CD4-positive, CD25-positive, alpha-beta regulatory T cell (primary cell): ENCODE measurements at regions not wholly inside any gene's neighbourhood (a gene's known extent, or its start where the extent isn't known, plus 50 kb on each side); places are given as distances from the start of the nearest gene placed in this dataset.

Source experiments
- ATAC-seq, 2 donors: fragments of 150-1000 bp; cut with Tn5 transposase; one replicate each; pipeline ENCODE4 v1.10.0; 2021; ENCODE audit warnings: low read depth in 2 of 2, moderate number of reproducible peaks in 2 of 2, moderate library complexity in 1 of 2
- DNase-seq, 3 donors: peaks; one replicate each; pipeline versions ENCODE4 v3.0.0 to v3.0.0-alpha.2; 2012 to 2022; ENCODE audit warnings: mixed read lengths in 1 of 3
- H3K27ac ChIP-seq: one replicate; pipeline ENCODE4 v1.7.0; 2013; ENCODE audit warnings: mild to moderate bottlenecking, low read length; ENCODE audit not compliant: insufficient read depth, poor library complexity, severe bottlenecking
- H3K27me3 ChIP-seq: one replicate; pipeline ENCODE4 v1.7.0; 2013; ENCODE audit warnings: low read length; ENCODE audit not compliant: control insufficient read depth, insufficient read depth
- H3K36me3 ChIP-seq: one replicate; pipeline ENCODE4 v1.7.0; 2013; ENCODE audit warnings: mild to moderate bottlenecking, low read length, moderate library complexity; ENCODE audit not compliant: control insufficient read depth, insufficient read depth
- H3K4me1 ChIP-seq: 2 replicates; pipeline ENCODE4 v1.7.0; 2013; ENCODE audit warnings: mild to moderate bottlenecking, low read length; ENCODE audit not compliant: insufficient read depth, control insufficient read depth, poor library complexity, severe bottlenecking
- H3K4me3 ChIP-seq: one replicate; pipeline ENCODE4 v1.7.0; 2013; ENCODE audit warnings: low read depth, mild to moderate bottlenecking, low read length, moderate library complexity
- H3K9me3 ChIP-seq, 2 experiments: 1 replicate in 1 of 2; 2 replicates in 1 of 2; pipeline ENCODE4 v1.7.0; 2013; ENCODE audit warnings: low read length in 2 of 2, mild to moderate bottlenecking in 1 of 2, moderate library complexity in 1 of 2; ENCODE audit not compliant: control insufficient read depth in 2 of 2
- H3K27ac Mint-ChIP-seq, 3 donors: one replicate each; pipeline ENCODE4 v1.8.0; 2020 to 2022; ENCODE audit warnings: mild to moderate bottlenecking in 3 of 3, mixed read lengths in 3 of 3, moderate library complexity in 2 of 3
- H3K27me3 Mint-ChIP-seq: one replicate; pipeline ENCODE4 v1.8.0; 2022; ENCODE audit warnings: mild to moderate bottlenecking, mixed read lengths
- H3K36me3 Mint-ChIP-seq: one replicate; pipeline ENCODE4 v1.8.0; 2020; ENCODE audit warnings: mixed read lengths
- H3K4me1 Mint-ChIP-seq, 4 donors: one replicate each; pipeline ENCODE4 v1.8.0; 2020 to 2022; ENCODE audit warnings: mixed read lengths in 4 of 4, mild to moderate bottlenecking in 1 of 4
- H3K4me3 Mint-ChIP-seq, 4 donors: one replicate each; pipeline ENCODE4 v1.8.0; 2020 to 2022; ENCODE audit warnings: mild to moderate bottlenecking in 4 of 4, mixed read lengths in 4 of 4, moderate library complexity in 3 of 4
- H3K9me3 Mint-ChIP-seq, 7 donors: one replicate each; pipeline ENCODE4 v1.8.0; 2020 to 2022; ENCODE audit warnings: mixed read lengths in 7 of 7, mild to moderate bottlenecking in 3 of 7, moderate library complexity in 2 of 7

GRCh38 chr13:69649063-69649392, 458.6 kb upstream of the ATXN8OS start:
- no peaks in the 10 kb centered on the region for H3K27me3 Mint-ChIP-seq
- peaks cover 0 to 13% (median 4%) of the 10 kb centered on the region in 7 donors for H3K9me3 Mint-ChIP-seq
- no peak overlapping the region for H3K4me3 Mint-ChIP-seq

DNA sequence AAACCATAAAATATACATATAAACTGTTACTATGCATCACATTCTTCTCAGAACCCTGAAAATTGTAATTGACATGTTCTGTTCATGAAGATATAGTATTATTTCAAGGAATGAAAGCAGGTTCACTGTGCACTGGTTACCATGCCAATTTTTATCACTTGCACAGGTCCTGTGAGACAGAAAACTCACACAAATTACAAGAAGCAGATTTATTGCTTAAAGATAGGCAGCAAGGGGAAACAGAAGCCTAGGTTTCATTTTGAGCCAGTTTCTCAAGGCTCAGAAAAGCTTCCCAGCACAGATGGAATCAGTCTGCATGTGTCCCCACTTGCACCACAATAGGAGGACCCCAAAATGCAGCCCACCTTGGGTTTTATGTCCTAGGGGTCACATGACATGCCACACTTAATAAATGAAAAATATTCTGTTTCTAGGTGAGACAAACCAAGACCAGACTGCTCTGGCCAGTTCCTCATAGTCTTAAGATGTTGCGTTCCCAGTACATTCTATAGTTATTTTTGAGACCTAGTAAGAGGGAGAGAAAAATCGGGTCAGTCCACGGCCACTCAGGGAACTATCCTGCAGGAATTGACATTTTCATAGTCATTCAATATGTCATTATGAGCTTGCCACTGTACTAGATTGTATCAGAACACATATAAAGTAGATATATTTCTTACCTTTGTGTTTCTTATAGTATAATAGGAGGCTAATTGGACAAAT, 459.1 kb upstream of the ATXN8OS start:
- no peak overlapping the region for H3K27ac Mint-ChIP-seq

More at GRCh38 chr13:69649063-69649392, 458.6 kb upstream of the ATXN8OS start:
- H3K4me3 ChIP-seq, result no peak overlapping the region
- no peaks in the 10 kb centered on the region for H3K36me3 ChIP-seq
- Mint-ChIP-seq H3K4me1 (no peaks in the 10 kb centered on the region), H3K27ac (no peak overlapping the region), H3K36me3 (no peaks in the 10 kb centered on the region)
- no peak overlapping the region for H3K27ac ChIP-seq
- H3K4me1 ChIP-seq, result no peaks in the 10 kb centered on the region
- H3K9me3 ChIP-seq, result peaks cover 3 to 10% of the 10 kb centered on the region in 2 experiments
- no peaks in the 10 kb centered on the region for H3K27me3 ChIP-seq
- DNase-seq (no peak), ATAC-seq (no peak)

DNA sequence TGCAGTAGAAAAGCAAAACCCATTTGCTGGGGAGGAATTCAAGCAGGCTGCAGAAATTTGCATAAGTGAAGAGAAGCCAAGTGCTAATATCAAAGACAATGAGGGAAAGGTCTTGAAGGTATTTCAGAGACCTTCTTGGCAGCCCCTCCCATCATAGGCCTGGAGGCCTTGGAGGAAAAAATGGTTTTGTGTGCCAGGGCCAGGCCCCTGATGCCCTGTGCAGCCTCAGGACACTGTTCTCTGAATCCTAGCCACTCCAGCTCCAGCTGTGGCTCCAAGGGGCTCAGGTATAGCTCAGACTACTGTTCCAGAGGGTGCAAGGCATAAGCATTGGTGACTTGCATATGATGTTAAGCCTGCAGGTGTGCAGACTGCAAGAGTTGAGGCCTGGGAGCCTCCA, 463.2 kb upstream of the ATXN8OS start:
- H3K36me3 ChIP-seq, result no peaks in the 10 kb centered on the region
- no peaks in the 10 kb centered on the region for H3K36me3 Mint-ChIP-seq
- H3K9me3 Mint-ChIP-seq, result peaks cover 0 to 11% (median 2%) of the 10 kb centered on the region in 7 donors
- H3K27ac ChIP-seq, result no peak overlapping the region
- peaks cover 6 to 7% of the 10 kb centered on the region in 2 experiments for H3K9me3 ChIP-seq
- no peak overlapping the region for H3K4me3 ChIP-seq
- peak overlapping the region in 1 of 3 donors; percentile 26 for H3K27ac Mint-ChIP-seq
- H3K4me3 Mint-ChIP-seq, result no peak overlapping the region
- H3K4me1 ChIP-seq, result no peaks in the 10 kb centered on the region
- ATAC-seq, result no peak
- no peaks in the 10 kb centered on the region for H3K4me1 Mint-ChIP-seq
- no peaks in the 10 kb centered on the region for H3K27me3 ChIP-seq
- DNase-seq, result no peak
- no peaks in the 10 kb centered on the region for H3K27me3 Mint-ChIP-seq

More for the DNA sequence above, 459.1 kb upstream of the ATXN8OS start:
- no peak for DNase-seq
- no peak overlapping the region for H3K4me3 ChIP-seq
- Mint-ChIP-seq H3K4me1 (no peaks in the 10 kb centered on the region), H3K27me3 (no peaks in the 10 kb centered on the region), H3K36me3 (no peaks in the 10 kb centered on the region), H3K4me3 (no peak overlapping the region), H3K9me3 (peaks cover under 1 to 16% (median 4%) of the 10 kb centered on the region in 7 donors)
- ATAC-seq, result no peak
- no peak overlapping the region for H3K27ac ChIP-seq
- no peaks in the 10 kb centered on the region for H3K27me3 ChIP-seq
- no peaks in the 10 kb centered on the region for H3K36me3 ChIP-seq
- peaks cover 4 to 10% of the 10 kb centered on the region in 2 experiments for H3K9me3 ChIP-seq
- no peaks in the 10 kb centered on the region for H3K4me1 ChIP-seq

DNA sequence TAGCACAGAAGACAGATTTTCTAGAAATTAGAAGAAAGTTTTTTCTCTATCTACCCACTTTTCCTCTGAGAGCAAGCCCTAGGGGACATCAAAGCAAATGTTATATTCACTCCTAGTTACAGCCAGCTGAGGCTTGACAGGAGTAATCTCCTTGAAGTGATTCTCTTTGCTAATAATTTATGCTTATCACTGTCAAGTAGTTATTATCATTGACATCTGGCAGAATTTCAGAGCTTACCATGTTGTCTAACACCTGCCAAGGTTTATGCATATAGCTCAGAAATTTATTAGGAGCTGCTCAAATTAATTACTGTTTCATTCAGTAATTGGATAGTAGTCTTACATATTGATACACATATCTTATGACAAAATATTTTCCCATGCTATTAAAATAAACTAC, 465.9 kb upstream of the ATXN8OS start:
- H3K36me3 Mint-ChIP-seq, result no peaks in the 10 kb centered on the region
- no peak overlapping the region for H3K4me3 ChIP-seq

DNA sequence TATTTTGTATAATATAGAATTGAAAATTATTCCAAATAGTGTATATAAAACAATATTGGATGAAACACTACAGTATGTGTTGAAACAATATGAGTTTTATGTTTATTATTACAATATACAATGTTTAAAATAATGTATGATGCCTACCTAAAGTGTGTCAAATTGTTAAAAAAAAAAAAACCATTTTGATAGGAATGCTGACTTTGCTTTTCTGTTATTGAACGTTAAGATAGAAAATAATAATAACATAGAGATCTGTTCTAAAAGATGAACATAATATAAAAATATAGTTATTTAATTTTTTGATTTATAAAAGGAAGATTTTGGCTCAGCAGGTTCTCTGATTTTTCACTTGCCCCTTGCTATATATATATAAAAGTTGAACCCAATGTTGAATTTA, 474.6 kb upstream of the ATXN8OS start:
- H3K4me3 ChIP-seq, result no peak overlapping the region
- no peaks in the 10 kb centered on the region for H3K4me1 ChIP-seq

More for the DNA sequence above, 465.9 kb upstream of the ATXN8OS start:
- no peak for DNase-seq
- Histone ChIP-seq H3K9me3 (peaks cover 3 to 4% of the 10 kb centered on the region in 2 experiments), H3K4me1 (no peaks in the 10 kb centered on the region), H3K27ac (no peak overlapping the region), H3K27me3 (no peaks in the 10 kb centered on the region), H3K36me3 (no peaks in the 10 kb centered on the region)
- peaks cover 0 to 27% (median 4%) of the 10 kb centered on the region in 7 donors for H3K9me3 Mint-ChIP-seq
- ATAC-seq, result no peak
- H3K27me3 Mint-ChIP-seq, result no peaks in the 10 kb centered on the region
- no peak overlapping the region for H3K4me3 Mint-ChIP-seq
- no peaks in the 10 kb centered on the region for H3K4me1 Mint-ChIP-seq
- H3K27ac Mint-ChIP-seq, result no peak overlapping the region

GRCh38 chr13:69623973-69624372, 483.7 kb upstream of the ATXN8OS start:
- no peaks in the 10 kb centered on the region for H3K27me3 ChIP-seq
- Mint-ChIP-seq H3K27me3 (no peaks in the 10 kb centered on the region), H3K4me3 (no peak overlapping the region), H3K36me3 (no peaks in the 10 kb centered on the region), H3K4me1 (no peaks in the 10 kb centered on the region), H3K9me3 (peaks cover 0 to 34% (median 7%) of the 10 kb centered on the region in 7 donors), H3K27ac (no peak overlapping the region)
- H3K27ac ChIP-seq, result no peak overlapping the region
- H3K4me3 ChIP-seq, result no peak overlapping the region
- no peaks in the 10 kb centered on the region for H3K4me1 ChIP-seq
- ATAC-seq, result no peak
- H3K36me3 ChIP-seq, result no peaks in the 10 kb centered on the region
- no peak for DNase-seq
- H3K9me3 ChIP-seq, result peaks cover 0 to 3% of the 10 kb centered on the region in 2 experiments

More for the DNA sequence above, 474.6 kb upstream of the ATXN8OS start:
- Histone ChIP-seq H3K9me3 (no peaks in the 10 kb centered on the region), H3K27me3 (no peaks in the 10 kb centered on the region), H3K27ac (no peak overlapping the region), H3K36me3 (no peaks in the 10 kb centered on the region)
- Mint-ChIP-seq H3K4me3 (no peak overlapping the region), H3K27ac (no peak overlapping the region), H3K9me3 (peaks cover 2 to 32% (median 7%) of the 10 kb centered on the region in 7 donors), H3K4me1 (no peaks in the 10 kb centered on the region), H3K36me3 (no peaks in the 10 kb centered on the region), H3K27me3 (no peaks in the 10 kb centered on the region)
- ATAC-seq (no peak), DNase-seq (no peak)

DNA sequence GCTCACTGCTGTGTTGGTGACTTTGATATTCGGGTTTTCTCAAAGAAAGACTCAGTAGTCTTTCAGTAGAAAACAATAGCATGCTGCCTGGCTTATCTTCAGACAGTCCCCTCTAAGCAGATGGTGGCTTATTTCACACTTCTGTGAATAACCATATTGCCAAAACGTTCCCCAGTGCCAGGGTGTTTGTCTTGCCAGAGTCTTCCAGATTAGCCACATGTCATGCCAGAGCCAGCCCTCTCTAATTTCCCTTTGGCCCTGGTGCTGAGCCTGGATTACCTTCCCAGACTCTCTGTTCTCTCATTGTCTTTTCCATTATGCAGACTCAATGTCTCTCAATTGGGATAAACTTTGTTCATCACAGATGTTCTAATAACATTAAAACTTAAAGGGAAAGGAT, 488.0 kb upstream of the ATXN8OS start:
- Histone ChIP-seq H3K4me3 (no peak overlapping the region), H3K27ac (no peak overlapping the region), H3K9me3 (no peaks in the 10 kb centered on the region), H3K4me1 (no peaks in the 10 kb centered on the region), H3K27me3 (no peaks in the 10 kb centered on the region), H3K36me3 (no peaks in the 10 kb centered on the region)
- no peak overlapping the region for H3K4me3 Mint-ChIP-seq
- ATAC-seq (no peak), DNase-seq (no peak)
- no peaks in the 10 kb centered on the region for H3K36me3 Mint-ChIP-seq
- H3K9me3 Mint-ChIP-seq, result peaks cover 0 to 23% (median 7%) of the 10 kb centered on the region in 7 donors
- H3K4me1 Mint-ChIP-seq, result no peaks in the 10 kb centered on the region
- H3K27ac Mint-ChIP-seq, result no peak overlapping the region
- no peaks in the 10 kb centered on the region for H3K27me3 Mint-ChIP-seq

DNA sequence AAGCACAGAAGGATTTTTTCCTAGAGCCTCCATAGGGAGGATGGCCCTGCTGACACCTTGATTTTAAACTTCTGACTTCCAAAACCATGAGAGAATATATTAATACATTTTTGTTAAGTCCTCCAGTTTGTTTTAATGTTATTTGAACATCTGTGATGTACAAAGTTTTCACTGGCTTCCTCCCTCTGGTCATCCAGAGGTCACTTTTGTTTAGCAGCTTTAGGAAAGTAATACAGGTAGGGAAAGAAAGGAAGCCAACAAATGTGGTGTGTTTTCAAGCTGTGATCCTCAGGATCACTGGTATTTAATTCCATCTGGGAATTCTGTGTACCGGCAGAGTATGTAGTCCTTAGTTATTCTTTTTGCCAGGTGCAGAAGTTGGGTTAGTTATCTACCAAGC, 488.8 kb upstream of the ATXN8OS start:
- no peaks in the 10 kb centered on the region for H3K27me3 Mint-ChIP-seq
- Histone ChIP-seq H3K27ac (no peak overlapping the region), H3K27me3 (no peaks in the 10 kb centered on the region), H3K36me3 (no peaks in the 10 kb centered on the region), H3K4me1 (no peaks in the 10 kb centered on the region), H3K4me3 (no peak overlapping the region), H3K9me3 (no peaks in the 10 kb centered on the region)
- H3K9me3 Mint-ChIP-seq, result peaks cover 0 to 19% (median 10%) of the 10 kb centered on the region in 7 donors
- no peak overlapping the region for H3K27ac Mint-ChIP-seq
- no peaks in the 10 kb centered on the region for H3K4me1 Mint-ChIP-seq
- no peak for DNase-seq
- no peak for ATAC-seq
- no peaks in the 10 kb centered on the region for H3K36me3 Mint-ChIP-seq
- no peak overlapping the region for H3K4me3 Mint-ChIP-seq
